SK-N-SH treated with all-trans-retinoic acid at 6 μM for 48 hours (cell line): ENCODE measurements at regions not wholly inside any gene's neighbourhood (a gene's known extent, or its start where the extent isn't known, plus 50 kb on each side); places are given as distances from the start of the nearest gene placed in this dataset.

Source experiments
- CREB5 ChIP-seq: fragments of 250-450 bp; sonication (Bioruptor Pico); IDR thresholded peaks from 2 replicates; pipeline ENCODE4 v1.5.1; 2020; ENCODE audit warnings: low read depth, mild to moderate bottlenecking, moderate library complexity
- PATZ1 ChIP-seq: fragments of 250-450 bp; sonication (Bioruptor Pico); IDR thresholded peaks from 2 replicates; pipeline ENCODE4 v1.8.0; 2020; ENCODE audit warnings: mild to moderate bottlenecking, moderate library complexity, borderline replicate concordance
- ZNF70 ChIP-seq: fragments of 450-650 bp; formaldehyde crosslinking; IDR thresholded peaks from 2 replicates; pipeline ENCODE4 v1.5.0; 2020; ENCODE audit warnings: mild to moderate bottlenecking, moderate library complexity

- TF ChIP-seq PATZ1, result no peak
- TF ChIP-seq CREB5 (CRISPR knock-in tag), result no peak
- TF ChIP-seq ZNF70 (CRISPR knock-in tag), result no peak
Observed at GRCh38 chr6:19153981-19154295, 683.2 kb upstream of the ID4 start.
